ENCODE measurements at regions not wholly inside any gene's neighbourhood (a gene's known extent, or its start where the extent isn't known, plus 50 kb on each side); places are given as distances from the start of the nearest gene placed in this dataset.

DNA sequence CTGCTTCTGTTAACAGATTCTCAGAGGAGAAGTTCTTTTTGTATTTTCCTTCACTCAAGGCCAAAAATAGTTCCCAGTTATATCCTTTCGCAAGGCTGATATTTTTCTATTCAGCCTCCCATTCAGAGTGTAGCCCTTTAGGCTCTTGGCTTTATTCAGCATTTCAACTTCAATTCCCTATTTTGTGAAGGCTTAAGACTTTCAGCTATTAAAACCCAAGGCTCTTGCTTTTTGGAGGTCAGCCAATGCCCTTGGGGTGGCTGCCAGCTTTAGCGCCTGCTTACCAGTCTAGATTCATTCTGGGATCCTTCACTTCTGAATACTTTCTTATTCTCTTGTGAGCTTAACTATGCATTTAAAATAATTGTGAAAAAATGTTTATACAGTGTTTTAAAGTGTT lies 57.3 kb upstream of the ADGRA3 start:
- Histone ChIP-seq H3K27me3 (no peaks in the 10 kb centered on the region), H3K4me3 (no peak overlapping the region), H3K9me3 (replicated peaks in 1 of 3) (peaks cover 0 to 11% (median 7%) of the 10 kb centered on the region in 3 donors), H3K4me1 (replicated peaks in 1 of 2) (no peaks in the 10 kb centered on the region), H3K36me3 (replicated peaks in 1 of 2) (no peaks in the 10 kb centered on the region), H3K27ac (no peak overlapping the region)
- peak; percentile 63 to 84 (median 77) for DNase-seq
- TF ChIP-seq POLR2A (IDR thresholded peaks at IDR 0.05), result no peak
- TF ChIP-seq, protein P1, sequence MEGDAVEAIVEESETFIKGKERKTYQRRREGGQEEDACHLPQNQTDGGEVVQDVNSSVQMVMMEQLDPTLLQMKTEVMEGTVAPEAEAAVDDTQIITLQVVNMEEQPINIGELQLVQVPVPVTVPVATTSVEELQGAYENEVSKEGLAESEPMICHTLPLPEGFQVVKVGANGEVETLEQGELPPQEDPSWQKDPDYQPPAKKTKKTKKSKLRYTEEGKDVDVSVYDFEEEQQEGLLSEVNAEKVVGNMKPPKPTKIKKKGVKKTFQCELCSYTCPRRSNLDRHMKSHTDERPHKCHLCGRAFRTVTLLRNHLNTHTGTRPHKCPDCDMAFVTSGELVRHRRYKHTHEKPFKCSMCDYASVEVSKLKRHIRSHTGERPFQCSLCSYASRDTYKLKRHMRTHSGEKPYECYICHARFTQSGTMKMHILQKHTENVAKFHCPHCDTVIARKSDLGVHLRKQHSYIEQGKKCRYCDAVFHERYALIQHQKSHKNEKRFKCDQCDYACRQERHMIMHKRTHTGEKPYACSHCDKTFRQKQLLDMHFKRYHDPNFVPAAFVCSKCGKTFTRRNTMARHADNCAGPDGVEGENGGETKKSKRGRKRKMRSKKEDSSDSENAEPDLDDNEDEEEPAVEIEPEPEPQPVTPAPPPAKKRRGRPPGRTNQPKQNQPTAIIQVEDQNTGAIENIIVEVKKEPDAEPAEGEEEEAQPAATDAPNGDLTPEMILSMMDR (IDR thresholded peaks at IDR 0.05), result no peak
- intact Hi-C loops (cut with DNase I), result no loop called here
- 13 to 29% (median 24%) methylated on average over 2 of the region's 2 CpGs for WGBS, 4 donors

DNA sequence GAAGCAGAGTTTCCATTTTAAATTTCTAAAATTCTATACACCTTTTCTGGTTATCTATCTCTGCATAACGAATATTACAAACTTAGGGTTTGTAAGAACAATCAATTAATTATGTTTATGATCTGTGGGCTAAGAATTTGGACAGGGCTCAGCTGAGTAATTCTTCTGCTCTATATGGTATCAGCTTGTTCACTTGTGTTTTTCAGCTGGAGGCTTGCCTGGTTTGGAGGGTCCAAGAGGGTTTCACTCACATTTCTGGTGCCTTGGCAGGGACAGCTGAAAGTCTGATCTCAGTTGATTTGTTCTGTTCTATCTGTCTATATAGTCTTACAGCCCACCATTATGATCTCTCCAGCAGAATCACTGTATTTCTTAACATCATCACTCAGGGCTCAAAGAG lies 57.8 kb upstream of the ADGRA3 start:
- no peak overlapping the region for H3K27ac ChIP-seq
- no peaks in the 10 kb centered on the region for H3K27me3 ChIP-seq
- peaks cover 0 to 11% (median 7%) of the 10 kb centered on the region in 3 donors for H3K9me3 ChIP-seq (replicated peaks in 1 of 3)
- intact Hi-C loops (cut with DNase I), result no loop called here
- no peaks in the 10 kb centered on the region for H3K4me1 ChIP-seq (replicated peaks in 1 of 2)
- no peaks in the 10 kb centered on the region for H3K36me3 ChIP-seq (replicated peaks in 1 of 2)
- TF ChIP-seq POLR2A (IDR thresholded peaks at IDR 0.05), result no peak
- TF ChIP-seq, protein P1 (IDR thresholded peaks at IDR 0.05), result no peak
- no peak overlapping the region for H3K4me3 ChIP-seq
- 38 to 73% (median 52%) methylated on average over 1 of the region's 1 CpG for WGBS, 4 donors
- DNase-seq, result no peak

DNA sequence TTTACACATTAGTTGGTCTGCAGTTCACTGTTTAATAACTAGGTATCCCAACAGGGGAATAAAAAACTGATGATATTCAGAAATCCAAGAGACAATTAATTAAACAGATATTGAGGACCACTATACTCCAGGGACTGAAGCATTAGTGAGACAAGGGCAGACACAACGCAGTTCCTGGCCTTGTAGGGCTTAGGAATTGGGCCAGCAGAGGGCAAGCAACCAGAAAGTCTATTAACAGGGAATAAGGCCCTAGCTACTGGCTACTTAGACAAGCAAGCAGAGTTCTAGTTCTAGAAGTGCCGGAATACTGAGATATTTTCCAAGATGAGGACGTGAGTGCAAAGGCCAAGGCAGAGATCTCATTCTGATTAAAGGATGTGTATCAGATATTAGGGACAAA lies 58.6 kb upstream of the ADGRA3 start:
- Histone ChIP-seq H3K36me3 (replicated peaks in 1 of 2) (no peaks in the 10 kb centered on the region), H3K4me1 (replicated peaks in 1 of 2) (no peaks in the 10 kb centered on the region), H3K27me3 (no peaks in the 10 kb centered on the region), H3K4me3 (no peak overlapping the region), H3K27ac (no peak overlapping the region), H3K9me3 (replicated peaks in 1 of 3) (peaks cover 0 to 7% (median 5%) of the 10 kb centered on the region in 3 donors)
- DNase-seq, result no peak
- 72 to 79% (median 75%) methylated on average over 3 of the region's 3 CpGs for WGBS, 4 donors
- intact Hi-C loops (cut with DNase I), result no loop called here
- no peak for TF ChIP-seq POLR2A (IDR thresholded peaks at IDR 0.05)
- TF ChIP-seq, protein P1 (IDR thresholded peaks at IDR 0.05), result no peak

DNA sequence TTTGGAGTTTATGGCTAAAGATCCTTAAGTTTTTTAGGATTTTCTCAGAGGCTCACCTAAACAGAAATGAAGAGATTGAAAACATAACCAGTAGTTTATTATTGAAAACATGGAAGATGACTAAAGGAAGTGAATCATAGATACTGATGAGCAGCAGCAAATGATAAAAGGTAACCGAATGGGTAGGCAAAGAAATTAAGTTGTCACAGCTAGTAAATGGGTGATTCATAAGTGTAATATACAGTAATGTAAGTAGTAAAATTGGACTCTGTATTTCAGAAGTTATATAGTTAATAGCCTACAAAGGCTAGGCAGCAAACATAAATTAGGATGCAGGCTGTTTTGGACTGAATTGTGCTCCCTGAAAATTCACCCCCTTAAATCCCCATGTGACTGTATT lies 59.0 kb upstream of the ADGRA3 start:
- TF ChIP-seq, protein P1 (IDR thresholded peaks at IDR 0.05), result no peak
- TF ChIP-seq POLR2A (IDR thresholded peaks at IDR 0.05), result no peak
- no peak overlapping the region for H3K4me3 ChIP-seq
- H3K9me3 ChIP-seq (replicated peaks in 1 of 3), result peaks cover 0 to 3% (median under 1%) of the 10 kb centered on the region in 3 donors
- no peak overlapping the region for H3K27ac ChIP-seq
- H3K27me3 ChIP-seq, result no peaks in the 10 kb centered on the region
- H3K36me3 ChIP-seq (replicated peaks in 1 of 2), result no peaks in the 10 kb centered on the region
- intact Hi-C loops (cut with DNase I), result no loop called here
- no peak for DNase-seq
- H3K4me1 ChIP-seq (replicated peaks in 1 of 2), result no peaks in the 10 kb centered on the region
- WGBS, 4 donors, result 51 to 81% (median 68%) methylated on average over 1 of the region's 1 CpG
